Kidney (tissue), 13 donors: ENCODE measurements at regions not wholly inside any gene's neighbourhood (a gene's known extent, or its start where the extent isn't known, plus 50 kb on each side); places are given as distances from the start of the nearest gene placed in this dataset.
A peak's percentile ranks its signal among the peaks of the same experiment; 100 is the strongest.
"Not testable (repeated sequence)": the region's sequence is repeated elsewhere in the genome, so short reads cannot be mapped to it uniquely, and the experiment has no call there.

Source experiments
- DNase-seq, 5 donors: peaks; one replicate each; pipeline ENCODE4 v3.0.0-alpha.2; 2013 to 2020
- FAIRE-seq: peaks from 2 replicates; lab custom pipeline; 2012; peaks lifted over from hg19 to GRCh38; lab: Jason Lieb, UNC
- H3K27ac ChIP-seq, 2 donors: one replicate each; pipeline ENCODE4 v1.7.0; 2013; ENCODE audit warnings: low read depth in 2 of 2, low read length in 2 of 2, inconsistent platforms in 1 of 2
- H3K27me3 ChIP-seq: one replicate; pipeline ENCODE4 v1.7.1; 2013; ENCODE audit warnings: low read length, inconsistent platforms; ENCODE audit not compliant: control insufficient read depth, insufficient read depth
- H3K36me3 ChIP-seq, 3 donors: one replicate each; pipeline versions ENCODE4 v1.7.0 to v1.7.1; 2013; ENCODE audit warnings: low read length in 3 of 3, control low read depth in 1 of 3, inconsistent platforms in 1 of 3; ENCODE audit not compliant: insufficient read depth in 3 of 3, control insufficient read depth in 2 of 3
- H3K4me1 ChIP-seq, 3 donors: one replicate each; pipeline versions ENCODE4 v1.7.0 to v1.7.1; 2013; ENCODE audit warnings: low read length in 3 of 3, inconsistent platforms in 1 of 3, low read depth in 1 of 3; ENCODE audit not compliant: control insufficient read depth in 2 of 3, insufficient read depth in 2 of 3
- H3K4me3 ChIP-seq, 3 donors: one replicate each; pipeline versions ENCODE4 v1.7.0 to v1.8.1; 2013; ENCODE audit warnings: low read length in 3 of 3, control low read depth in 1 of 3, inconsistent platforms in 1 of 3
- H3K9ac ChIP-seq, 3 donors: one replicate each; pipeline versions ENCODE4 v1.7.0 to v1.7.1; 2013; ENCODE audit warnings: low read length in 3 of 3, control low read depth in 1 of 3, inconsistent platforms in 1 of 3
- H3K9me3 ChIP-seq, 3 donors: one replicate each; pipeline versions ENCODE4 v1.7.0 to v1.7.1; 2013; ENCODE audit warnings: low read length in 3 of 3, control low read depth in 1 of 3, inconsistent platforms in 1 of 3; ENCODE audit not compliant: control insufficient read depth in 2 of 3, insufficient read depth in 1 of 3
- CTCF ChIP-seq: IDR thresholded peaks from 3 replicates; pipeline ENCODE4 v1.5.1; 2012; ENCODE audit warnings: mild to moderate bottlenecking, moderate library complexity, borderline replicate concordance; ENCODE audit not compliant: insufficient read depth; ENCODE audit errors: extremely low read depth
- intact Hi-C: fragments of 100-400 bp; cut with DNase I; formaldehyde crosslinking; loops from one replicate; pipeline ENCODE4 v1.11.1; 2022
- donor health status: control.
- donor health status: control.
- donor health status: control.
- donor health status: control.
- donor health status: control.
- donor health status: DM: yes; HTN: yes; CAD: no.
- donor health status: Normal renal cell carcinoma (clear cell type).

- Histone ChIP-seq H3K27me3 (no peaks in the 10 kb centered on the region), H3K9me3 (no peaks in the 10 kb centered on the region), H3K36me3 (no peaks in the 10 kb centered on the region), H3K27ac (no peak overlapping the region), H3K9ac (no peak overlapping the region), H3K4me1 (no peaks in the 10 kb centered on the region), H3K4me3 (no peak overlapping the region)
- DNase-seq (peak in 4 of 5 donors; percentile 21 to 65 (median 42)), FAIRE-seq (no peak)
- TF ChIP-seq CTCF: peak; percentile 77
- intact Hi-C loops: no loop called here
Measured at GRCh38 chr7:136114966-136115762, 138.0 kb upstream of the MTPN start.

- H3K27me3 ChIP-seq, H3K9ac ChIP-seq, FAIRE-seq, H3K9me3 ChIP-seq, intact Hi-C loops, DNase-seq, H3K27ac ChIP-seq, H3K36me3 ChIP-seq, H3K4me1 ChIP-seq, H3K4me3 ChIP-seq: not testable (repeated sequence)
Measured at GRCh38 chr7:136114467-136114866, 137.3 kb upstream of the MTPN start.

- H3K9ac ChIP-seq, H3K4me3 ChIP-seq, H3K27me3 ChIP-seq, H3K4me1 ChIP-seq, H3K27ac ChIP-seq, FAIRE-seq, H3K9me3 ChIP-seq, intact Hi-C loops, DNase-seq, H3K36me3 ChIP-seq: not testable (repeated sequence)
Measured at GRCh38 chr7:136109037-136109436, 131.9 kb upstream of the MTPN start.

- Histone ChIP-seq H3K27me3 (no peaks in the 10 kb centered on the region), H3K9ac (no peak overlapping the region), H3K4me3 (no peak overlapping the region), H3K9me3 (no peaks in the 10 kb centered on the region), H3K4me1 (no peaks in the 10 kb centered on the region), H3K36me3 (no peaks in the 10 kb centered on the region), H3K27ac (no peak overlapping the region)
- FAIRE-seq (no peak), DNase-seq (no peak)
- intact Hi-C loops: no loop called here
- TF ChIP-seq CTCF: no peak
Measured at GRCh38 chr7:136105191-136105590, 128.0 kb upstream of the MTPN start.
